K562 (cell line): ENCODE measurements at regions not wholly inside any gene's neighbourhood (a gene's known extent, or its start where the extent isn't known, plus 50 kb on each side); places are given as distances from the start of the nearest gene placed in this dataset.

Source experiments
- ATAC-seq: fragments of 200-7000 bp; cut with Tn5 transposase; 3 replicates; pipeline ENCODE4 v1.9.1; 2020; ENCODE audit warnings: moderate library complexity
- BruUV-seq: library from RNA; stranded (reverse); fragments of 400-500 nt; replicated peaks from 2 replicates; lab custom pipeline; 2021; lab: Mats Ljungman, UMichigan
- CTCF ChIA-PET: fragments of 300-600 bp; formaldehyde crosslinking; extraction: SDS; loops from one replicate; lab custom pipeline; 2021; ENCODE audit warnings: low intra/inter-chr PET ratio; lab: Yijun Ruan, JAX
- POLR2A ChIA-PET: fragments of 300-600, 350-650 bp; sonication (Branson Sonifier 250); formaldehyde crosslinking; extraction: SDS; loops from one replicate; lab custom pipeline; 2021; ENCODE audit warnings: antibody characterized with exemption, inconsistent platforms; lab: Yijun Ruan, JAX
- DNase-seq, 4 experiments: peaks; one replicate each; pipeline versions ENCODE4 v3.0.0 to v3.0.0-alpha.2; 2011 to 2018; ENCODE audit warnings: low spot score in 3 of 4, mixed read lengths in 3 of 4; ENCODE audit errors: extremely low read depth in 1 of 4
- FAIRE-seq: peaks from 2 replicates; lab custom pipeline; 2011; peaks lifted over from hg19 to GRCh38; lab: Jason Lieb, UNC
- H2AFZ ChIP-seq: 2 replicates; pipeline ENCODE4 v1.6.0; 2011; ENCODE audit warnings: low read depth, low read length, control low read depth, inconsistent platforms
- H3K27ac ChIP-seq: fragments of 200-600 bp; 3 replicates; pipeline ENCODE4 v1.8.0; 2011; ENCODE audit warnings: low read depth, mild to moderate bottlenecking, control low read depth, inconsistent platforms, low read length, moderate library complexity, mixed read lengths; ENCODE audit errors: extremely low read depth
- H3K27me3 ChIP-seq, 2 experiments: fragments of 300-600 bp in 1 of 2; 2 replicates in 1 of 2; 3 replicates in 1 of 2; pipeline versions ENCODE4 v1.6.0 to v1.8.0; 2011; ENCODE audit warnings: inconsistent platforms in 2 of 2, low read length in 2 of 2, mild to moderate bottlenecking in 1 of 2, mixed read lengths in 1 of 2, moderate library complexity in 1 of 2; ENCODE audit not compliant: control insufficient read depth in 2 of 2, insufficient read depth in 2 of 2
- H3K36me3 ChIP-seq: fragments of 300-600 bp; 3 replicates; pipeline ENCODE4 v1.8.0; 2011; ENCODE audit warnings: mild to moderate bottlenecking, low read length, inconsistent platforms; ENCODE audit not compliant: control insufficient read depth, insufficient read depth
- H3K4me1 ChIP-seq, 2 experiments: fragments of 200-600 bp in 1 of 2; replicated peaks in 1 of 2; 2 replicates in 1 of 2; 3 replicates in 1 of 2; pipeline versions ENCODE4 v1.5.1 to v1.8.0; 2011; ENCODE audit warnings: inconsistent platforms in 2 of 2, low read length in 2 of 2, mild to moderate bottlenecking in 1 of 2, mixed read lengths in 1 of 2, moderate library complexity in 1 of 2; ENCODE audit not compliant: control insufficient read depth in 2 of 2, insufficient read depth in 2 of 2
- H3K4me2 ChIP-seq: 2 replicates; pipeline ENCODE4 v1.6.1; 2011; ENCODE audit warnings: low read length, control low read depth, inconsistent platforms, mixed read lengths; ENCODE audit not compliant: insufficient read depth
- H3K4me3 ChIP-seq: fragments of 200-600 bp; sonication (generic), shearing (Covaris generic); 2 replicates; pipeline ENCODE4 v1.5.1; 2016; ENCODE audit warnings: control low read depth, inconsistent platforms
- H3K79me2 ChIP-seq: fragments of 200-600 bp; 3 replicates; pipeline ENCODE4 v1.8.0; 2011; ENCODE audit warnings: low read length, inconsistent platforms; ENCODE audit not compliant: control insufficient read depth, insufficient read depth
- H3K9ac ChIP-seq, 2 experiments: 2 replicates each; pipeline versions ENCODE4 v1.6.0 to v1.6.1; 2011; ENCODE audit warnings: low read depth in 2 of 2, low read length in 2 of 2, control low read depth in 1 of 2, inconsistent platforms in 1 of 2, mild to moderate bottlenecking in 1 of 2, mixed read lengths in 1 of 2; ENCODE audit not compliant: insufficient read depth in 1 of 2
- H3K9me1 ChIP-seq: one replicate; pipeline ENCODE4 v1.6.0; 2011; ENCODE audit warnings: inconsistent platforms, mild to moderate bottlenecking, low read length, moderate library complexity; ENCODE audit not compliant: control insufficient read depth, insufficient read depth
- H3K9me3 ChIP-seq: replicated peaks from 2 replicates; pipeline ENCODE4 v1.5.1; 2011; ENCODE audit warnings: low read depth, low read length, inconsistent platforms; ENCODE audit not compliant: control insufficient read depth, insufficient read depth
- H4K20me1 ChIP-seq: replicated peaks from 2 replicates; pipeline ENCODE4 v1.6.1; 2011; ENCODE audit warnings: low read length, inconsistent platforms, mixed read lengths; ENCODE audit not compliant: control insufficient read depth, insufficient read depth
- E2F6 ChIP-seq, 2 experiments: IDR thresholded peaks; 2 replicates each; pipeline ENCODE4 v1.6.1; 2011; ENCODE audit warnings: borderline replicate concordance in 1 of 2, control low read depth in 1 of 2, low read depth in 1 of 2, low read length in 1 of 2, mild to moderate bottlenecking in 1 of 2, mixed read lengths in 1 of 2, moderate library complexity in 1 of 2; ENCODE audit not compliant: insufficient read depth in 1 of 2, insufficient read length in 1 of 2, poor library complexity in 1 of 2, severe bottlenecking in 1 of 2; ENCODE audit errors: extremely low read depth in 1 of 2
- ETS2 ChIP-seq: IDR thresholded peaks from 2 replicates; pipeline ENCODE4 v1.6.1; 2016; ENCODE audit warnings: borderline replicate concordance, missing genetic modification characterization, mild to moderate bottlenecking, moderate library complexity, missing compliant biosample characterization; ENCODE audit not compliant: poor library complexity, severe bottlenecking
- GABPA ChIP-seq: fragments of 200-800 bp; sonication (Bioruptor generic); conservative IDR thresholded peaks from 2 replicates; pipeline ENCODE4 v1.6.1; 2016; ENCODE audit warnings: low read depth, missing genetic modification characterization, missing compliant biosample characterization
- JUND ChIP-seq, 2 experiments: IDR thresholded peaks; 2 replicates in 1 of 2; 3 replicates in 1 of 2; pipeline ENCODE4 v1.6.1; 2011; ENCODE audit warnings: borderline replicate concordance in 2 of 2, low read depth in 2 of 2, low read length in 2 of 2, improper control_type of control experiment in 1 of 2, missing biosample characterization in 1 of 2, missing genetic modification characterization in 1 of 2, missing genetic modification reagents in 1 of 2
- WGBS: fragments of 100-300 bp; shearing (Covaris generic); methylation state at CpG from one replicate; pipeline ENCODE4 v1.1.6; 2016; ENCODE audit warnings: low coverage, mixed read lengths; ENCODE audit not compliant: insufficient coverage; ENCODE audit errors: missing lambda C conversion rate; 5-methylcytosine and 5-hydroxymethylcytosine counted together
- in situ Hi-C: fragments of 300-500 bp; cut with MboI; formaldehyde crosslinking; loops from 4 replicates; pipeline ENCODE4 v1.15.0; 2018; ENCODE audit warnings: inconsistent platforms, mixed read lengths
- intact Hi-C: fragments of 100-400 bp; cut with micrococcal nuclease; formaldehyde crosslinking; loops from 2 replicates; pipeline ENCODE4 v1.14.2; 2022
- TF ChIP-seq, protein P1 (sequence below): fragments of 200-800 bp; sonication (Bioruptor generic); IDR thresholded peaks from 2 replicates; pipeline ENCODE4 v1.6.1; 2017; ENCODE audit warnings: missing genetic modification characterization, missing compliant biosample characterization

DNA sequence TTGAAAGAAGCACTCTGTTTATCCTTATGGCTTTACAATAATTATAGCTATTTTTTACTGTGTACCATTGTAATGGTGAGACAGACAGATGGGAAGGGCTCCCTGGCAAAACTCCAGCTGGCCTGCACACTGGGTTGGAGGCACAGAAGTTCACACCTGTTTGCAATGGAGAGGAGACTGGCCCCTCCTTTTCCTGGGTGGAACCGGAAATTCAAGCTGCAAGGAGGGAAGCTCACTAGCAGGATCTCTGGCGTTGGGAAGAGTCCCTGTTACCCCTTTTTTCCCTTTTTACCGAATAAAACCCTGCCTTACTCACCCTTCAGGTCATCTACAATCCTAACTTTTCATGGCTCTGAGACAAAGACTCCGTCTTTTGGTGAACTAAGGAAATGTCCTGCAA, 100.3 kb upstream of the TFPI start (continued):
- TF ChIP-seq ETS2 (tag): no peak

- ChIA-PET CTCF (no interaction called here), POLR2A (no interaction called here)
- H3K4me2 ChIP-seq: peak overlapping the region; percentile 56
- H3K4me1 ChIP-seq: no peaks in the 10 kb centered on the region
- no peaks in the 10 kb centered on the region for H3K36me3 ChIP-seq
- no peak overlapping the region for H3K9ac ChIP-seq
- no peaks in the 10 kb centered on the region for H3K79me2 ChIP-seq
- H3K4me3 ChIP-seq: peak overlapping the region; percentile 12; the same call in 1 of the 2 replicates
- no peaks in the 10 kb centered on the region for H4K20me1 ChIP-seq
- TF ChIP-seq GABPA (tag) (peak; percentile 45; the same call in 1 of the 2 replicates), E2F6 (IDR thresholded peaks at IDR 0.05; ENCODE audit: borderline replicate concordance in 1 of 2, extremely low read depth in 1 of 2, insufficient read depth in 1 of 2, insufficient read length in 1 of 2, low read depth in 1 of 2, low read length in 1 of 2, poor library complexity in 1 of 2, severe bottlenecking in 1 of 2) (peak in 1 of 2 experiments; percentile 20), JUND (IDR thresholded peaks at IDR 0.05; ENCODE audit: borderline replicate concordance, low read depth, low read length) (no peak), JUND (tag; IDR thresholded peaks at IDR 0.05; ENCODE audit: borderline replicate concordance, low read depth, low read length) (no peak)
- TF ChIP-seq, protein P1, sequence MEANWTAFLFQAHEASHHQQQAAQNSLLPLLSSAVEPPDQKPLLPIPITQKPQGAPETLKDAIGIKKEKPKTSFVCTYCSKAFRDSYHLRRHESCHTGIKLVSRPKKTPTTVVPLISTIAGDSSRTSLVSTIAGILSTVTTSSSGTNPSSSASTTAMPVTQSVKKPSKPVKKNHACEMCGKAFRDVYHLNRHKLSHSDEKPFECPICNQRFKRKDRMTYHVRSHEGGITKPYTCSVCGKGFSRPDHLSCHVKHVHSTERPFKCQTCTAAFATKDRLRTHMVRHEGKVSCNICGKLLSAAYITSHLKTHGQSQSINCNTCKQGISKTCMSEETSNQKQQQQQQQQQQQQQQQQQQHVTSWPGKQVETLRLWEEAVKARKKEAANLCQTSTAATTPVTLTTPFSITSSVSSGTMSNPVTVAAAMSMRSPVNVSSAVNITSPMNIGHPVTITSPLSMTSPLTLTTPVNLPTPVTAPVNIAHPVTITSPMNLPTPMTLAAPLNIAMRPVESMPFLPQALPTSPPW (CRISPR knock-in tag): peak; percentile 51; the same call in 1 of the 2 replicates
- intact Hi-C loops: no loop called here
- BruUV-seq: no TSS peak
- in situ Hi-C loops: no loop called here
- ATAC-seq: no peak; the same call in 1 of the 3 replicates
- no peak for FAIRE-seq
- 11% methylated on average over 7 of the region's 9 CpGs for WGBS
- H3K9me1 ChIP-seq: no peaks in the 10 kb centered on the region
- peak overlapping the region; percentile 68 for H2AFZ ChIP-seq
- no peaks in the 10 kb centered on the region for H3K27me3 ChIP-seq
- H3K9me3 ChIP-seq: no peaks in the 10 kb centered on the region
- peak in 1 of 4 experiments; percentile 11 for DNase-seq
- no peak overlapping the region; the same call in 2 of the 3 replicates for H3K27ac ChIP-seq
These were observed 100.8 kb upstream of the TFPI start for GRCh38 chr2:187655001-187655400.
